Tibial nerve (tissue), 4 donors: ENCODE measurements at regions not wholly inside any gene's neighbourhood (a gene's known extent, or its start where the extent isn't known, plus 50 kb on each side); places are given as distances from the start of the nearest gene placed in this dataset.
"Not testable (repeated sequence)": the region's sequence is repeated elsewhere in the genome, so short reads cannot be mapped to it uniquely, and the experiment has no call there.

ENCODE experiments used
- DNase-seq, 2 donors: peaks; one replicate each; pipeline ENCODE4 v3.0.0-alpha.2; 2019; ENCODE audit warnings: low spot score in 2 of 2
- H3K27ac ChIP-seq, 4 donors: fragments of 200-600 bp; sonication (generic) in 3 of 4; one replicate each; pipeline ENCODE4 v1.5.1; 2017 to 2019; ENCODE audit warnings: mild to moderate bottlenecking in 1 of 4
- H3K27me3 ChIP-seq, 2 donors: fragments of 200-600 bp; sonication (generic) in 1 of 2; one replicate each; pipeline versions ENCODE4 v1.5.1 to v1.6.0; 2017 to 2019
- H3K36me3 ChIP-seq, 3 donors: fragments of 200-600 bp; sonication (generic); one replicate each; pipeline ENCODE4 v1.5.1; 2018 to 2019
- H3K4me1 ChIP-seq, 4 donors: fragments of 200-600 bp; sonication (generic) in 3 of 4; one replicate each; pipeline ENCODE4 v1.5.1; 2017 to 2019
- H3K4me3 ChIP-seq, 4 donors: fragments of 200-600 bp; sonication (generic) in 3 of 4; one replicate each; pipeline ENCODE4 v1.5.1; 2017 to 2019; ENCODE audit warnings: mild to moderate bottlenecking in 1 of 4, moderate library complexity in 1 of 4
- H3K9me3 ChIP-seq, 4 donors: fragments of 200-600 bp; sonication (generic) in 3 of 4; one replicate each; pipeline ENCODE4 v1.5.1; 2017 to 2019
- EP300 ChIP-seq, 2 donors: sonication (generic); formaldehyde crosslinking; IDR thresholded peaks; one replicate each; pipeline ENCODE4 v1.6.1; 2017; ENCODE audit warnings: antibody characterized with exemption in 2 of 2, mild to moderate bottlenecking in 1 of 2
- POLR2A ChIP-seq, 2 donors: fragments of 450-650 bp; IDR thresholded peaks; one replicate each; pipeline ENCODE4 v1.6.1; 2017; ENCODE audit warnings: antibody characterized with exemption in 2 of 2, mild to moderate bottlenecking in 2 of 2, moderate library complexity in 2 of 2
- WGBS, 2 donors: methylation state at CpG; one replicate each; pipeline ENCODE4 v1.1.5; 2018; 5-methylcytosine and 5-hydroxymethylcytosine counted together
- TF ChIP-seq, protein P1 (sequence below), 5 experiments: fragments of 200-600 bp in 3 of 5; fragments of 450-650 bp in 2 of 5; sonication (generic) in 3 of 5; IDR thresholded peaks; one replicate each; pipeline ENCODE4 v1.5.1; 2016 to 2019; ENCODE audit warnings: antibody characterized with exemption in 5 of 5, mild to moderate bottlenecking in 3 of 5, moderate library complexity in 2 of 5

DNA sequence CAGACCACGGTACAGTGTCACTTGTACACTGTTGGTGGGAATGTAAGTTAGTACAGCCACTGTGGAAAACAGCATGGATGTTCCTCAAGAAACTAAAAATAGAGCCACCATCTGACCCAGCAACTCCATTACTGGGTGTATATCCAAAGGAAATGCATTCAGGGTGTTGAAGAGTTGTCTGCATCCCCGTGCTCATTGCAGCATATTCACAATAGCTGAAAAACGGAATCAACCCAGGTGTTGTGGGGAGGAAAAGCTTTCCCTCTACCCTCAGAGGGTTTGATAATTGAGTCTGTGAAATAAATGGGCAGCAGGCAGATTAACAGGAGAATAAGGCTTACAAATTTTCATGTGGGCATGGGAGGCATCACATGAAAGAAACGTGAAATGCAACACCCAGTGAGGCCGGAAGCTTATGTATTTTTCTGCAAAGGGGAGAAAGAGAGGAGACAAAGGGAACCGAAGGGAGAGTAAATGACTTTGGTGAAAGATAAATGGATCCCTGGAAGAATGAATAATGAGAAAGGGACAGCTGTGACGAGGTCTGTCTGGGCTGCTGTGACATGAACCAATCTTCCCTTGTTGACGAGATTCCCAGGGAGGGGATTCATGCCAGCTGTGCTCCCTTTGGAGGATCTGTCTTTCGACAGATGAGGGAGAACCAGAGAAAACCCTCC, 106.2 kb downstream of the KCNJ12 start:
- H3K27ac ChIP-seq = no peak overlapping the region
- H3K4me3 ChIP-seq = no peak overlapping the region
- DNase-seq = no peak
- peaks cover 0 to 3% of the 10 kb centered on the region in 2 donors for H3K27me3 ChIP-seq
- TF ChIP-seq EP300 (IDR thresholded peaks at IDR 0.05) (no peak), POLR2A (IDR thresholded peaks at IDR 0.05) (no peak)
- TF ChIP-seq, protein P1, sequence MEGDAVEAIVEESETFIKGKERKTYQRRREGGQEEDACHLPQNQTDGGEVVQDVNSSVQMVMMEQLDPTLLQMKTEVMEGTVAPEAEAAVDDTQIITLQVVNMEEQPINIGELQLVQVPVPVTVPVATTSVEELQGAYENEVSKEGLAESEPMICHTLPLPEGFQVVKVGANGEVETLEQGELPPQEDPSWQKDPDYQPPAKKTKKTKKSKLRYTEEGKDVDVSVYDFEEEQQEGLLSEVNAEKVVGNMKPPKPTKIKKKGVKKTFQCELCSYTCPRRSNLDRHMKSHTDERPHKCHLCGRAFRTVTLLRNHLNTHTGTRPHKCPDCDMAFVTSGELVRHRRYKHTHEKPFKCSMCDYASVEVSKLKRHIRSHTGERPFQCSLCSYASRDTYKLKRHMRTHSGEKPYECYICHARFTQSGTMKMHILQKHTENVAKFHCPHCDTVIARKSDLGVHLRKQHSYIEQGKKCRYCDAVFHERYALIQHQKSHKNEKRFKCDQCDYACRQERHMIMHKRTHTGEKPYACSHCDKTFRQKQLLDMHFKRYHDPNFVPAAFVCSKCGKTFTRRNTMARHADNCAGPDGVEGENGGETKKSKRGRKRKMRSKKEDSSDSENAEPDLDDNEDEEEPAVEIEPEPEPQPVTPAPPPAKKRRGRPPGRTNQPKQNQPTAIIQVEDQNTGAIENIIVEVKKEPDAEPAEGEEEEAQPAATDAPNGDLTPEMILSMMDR (IDR thresholded peaks at IDR 0.05) = no peak
- WGBS, 2 donors = 50 to 54% methylated on average over 9 of the region's 9 CpGs
- peaks cover 0 to 15% (median 0%) of the 10 kb centered on the region in 4 donors for H3K9me3 ChIP-seq
- no peaks in the 10 kb centered on the region for H3K36me3 ChIP-seq
- no peaks in the 10 kb centered on the region for H3K4me1 ChIP-seq

DNA sequence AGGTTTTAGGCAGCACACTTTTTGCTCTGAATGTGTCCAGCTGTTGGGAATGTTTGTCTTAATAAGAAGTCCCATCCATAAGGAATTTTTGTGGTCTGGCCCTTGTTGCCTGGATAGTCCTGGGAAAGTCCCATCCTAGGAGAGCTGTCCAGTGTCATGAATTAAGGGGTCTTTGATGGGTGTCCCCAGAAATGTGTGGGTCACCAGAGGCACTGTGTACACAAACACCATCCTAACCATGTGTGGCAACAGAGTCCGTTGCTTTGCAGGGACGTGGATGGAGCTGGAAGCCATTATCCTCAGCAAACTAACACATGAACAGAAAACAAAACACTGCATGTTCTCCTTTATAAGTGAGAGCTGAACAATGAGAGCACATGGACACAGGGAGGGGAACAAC, 111.9 kb downstream of the KCNJ12 start:
- H3K9me3 ChIP-seq, DNase-seq, H3K4me1 ChIP-seq, H3K4me3 ChIP-seq, H3K36me3 ChIP-seq, H3K27me3 ChIP-seq, H3K27ac ChIP-seq: not testable (repeated sequence)
- WGBS, 2 donors = 55 to 75% methylated on average over 2 of the region's 2 CpGs

DNA sequence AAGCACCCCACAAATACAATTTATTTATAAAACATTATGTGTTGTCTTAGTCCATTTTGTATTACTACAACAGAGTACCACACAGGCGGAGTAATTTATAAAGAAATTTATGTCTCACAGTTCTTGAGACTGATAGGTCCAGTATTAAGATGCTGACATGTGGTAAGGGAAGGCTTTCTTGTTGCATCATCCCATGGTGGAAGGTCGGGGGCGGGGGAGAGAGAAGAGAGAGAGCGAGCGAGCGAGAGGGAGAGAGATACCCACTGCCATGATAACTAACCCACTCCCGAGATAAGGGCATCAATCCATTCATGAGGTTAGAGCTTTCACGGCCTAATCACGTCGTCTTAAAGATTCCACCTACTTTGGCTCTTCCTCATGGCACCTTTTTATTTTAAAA, 117.8 kb downstream of the KCNJ12 start:
- no peaks in the 10 kb centered on the region for H3K36me3 ChIP-seq
- H3K27me3 ChIP-seq = no peaks in the 10 kb centered on the region
- 92% methylated on average over 10 of the region's 10 CpGs for WGBS, 2 donors
- H3K27ac ChIP-seq = no peak overlapping the region
- no peaks in the 10 kb centered on the region for H3K9me3 ChIP-seq
- no peak overlapping the region for H3K4me3 ChIP-seq
- no peak for DNase-seq
- no peak for TF ChIP-seq EP300 (IDR thresholded peaks at IDR 0.05)
- no peak for TF ChIP-seq POLR2A (IDR thresholded peaks at IDR 0.05)
- TF ChIP-seq, protein P1 (IDR thresholded peaks at IDR 0.05) = no peak
- H3K4me1 ChIP-seq = no peaks in the 10 kb centered on the region

DNA sequence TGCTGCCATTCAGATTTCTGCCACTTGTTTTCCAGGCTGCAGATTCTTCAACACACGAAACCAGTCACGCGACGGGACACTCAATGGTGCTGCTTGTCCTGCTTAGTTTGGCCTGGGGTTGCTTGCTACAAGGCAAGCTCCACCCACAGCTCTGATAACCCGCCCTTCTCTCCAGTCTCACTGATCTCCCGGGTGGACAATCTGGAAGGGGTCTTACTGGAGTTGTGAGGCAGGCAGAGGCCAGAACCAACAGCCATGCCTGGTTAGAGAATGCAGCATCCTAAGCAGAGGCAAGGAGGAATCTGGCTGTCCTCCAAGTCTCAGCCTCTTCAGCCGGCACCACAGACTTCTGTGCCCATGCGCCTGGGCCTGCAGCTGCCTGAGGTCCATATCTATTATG, 119.1 kb downstream of the KCNJ12 start:
- Histone ChIP-seq H3K36me3 (no peaks in the 10 kb centered on the region), H3K4me1 (no peaks in the 10 kb centered on the region), H3K27ac (no peak overlapping the region), H3K4me3 (no peak overlapping the region), H3K27me3 (no peaks in the 10 kb centered on the region), H3K9me3 (no peaks in the 10 kb centered on the region)
- TF ChIP-seq, protein P1 (IDR thresholded peaks at IDR 0.05) = no peak
- TF ChIP-seq EP300 (IDR thresholded peaks at IDR 0.05) = no peak
- TF ChIP-seq POLR2A (IDR thresholded peaks at IDR 0.05) = no peak
- DNase-seq = no peak
- 39 to 49% methylated on average over 8 of the region's 8 CpGs for WGBS, 2 donors

DNA sequence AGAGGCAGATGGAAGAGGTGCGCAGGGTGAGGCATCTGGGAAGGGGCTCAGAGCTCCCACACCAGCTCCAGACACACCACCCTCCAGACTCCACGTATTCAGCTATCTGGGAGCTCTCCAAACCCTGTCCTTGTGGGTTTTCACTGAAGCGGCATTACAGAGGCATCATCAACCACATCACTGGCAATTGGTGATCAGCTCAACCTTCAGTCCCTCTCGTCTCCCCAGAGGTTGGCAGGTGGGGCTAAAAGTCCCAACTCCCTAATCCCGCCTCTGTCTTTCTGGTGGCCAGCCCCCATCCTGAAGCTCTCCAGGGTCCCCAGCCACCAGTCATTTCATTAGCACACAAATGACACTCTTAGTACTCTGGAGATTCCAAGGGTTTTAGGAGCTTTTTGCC, 123.9 kb downstream of the KCNJ12 start:
- no peaks in the 10 kb centered on the region for H3K27me3 ChIP-seq
- WGBS, 2 donors = 48 to 68% methylated on average over 5 of the region's 5 CpGs

DNA sequence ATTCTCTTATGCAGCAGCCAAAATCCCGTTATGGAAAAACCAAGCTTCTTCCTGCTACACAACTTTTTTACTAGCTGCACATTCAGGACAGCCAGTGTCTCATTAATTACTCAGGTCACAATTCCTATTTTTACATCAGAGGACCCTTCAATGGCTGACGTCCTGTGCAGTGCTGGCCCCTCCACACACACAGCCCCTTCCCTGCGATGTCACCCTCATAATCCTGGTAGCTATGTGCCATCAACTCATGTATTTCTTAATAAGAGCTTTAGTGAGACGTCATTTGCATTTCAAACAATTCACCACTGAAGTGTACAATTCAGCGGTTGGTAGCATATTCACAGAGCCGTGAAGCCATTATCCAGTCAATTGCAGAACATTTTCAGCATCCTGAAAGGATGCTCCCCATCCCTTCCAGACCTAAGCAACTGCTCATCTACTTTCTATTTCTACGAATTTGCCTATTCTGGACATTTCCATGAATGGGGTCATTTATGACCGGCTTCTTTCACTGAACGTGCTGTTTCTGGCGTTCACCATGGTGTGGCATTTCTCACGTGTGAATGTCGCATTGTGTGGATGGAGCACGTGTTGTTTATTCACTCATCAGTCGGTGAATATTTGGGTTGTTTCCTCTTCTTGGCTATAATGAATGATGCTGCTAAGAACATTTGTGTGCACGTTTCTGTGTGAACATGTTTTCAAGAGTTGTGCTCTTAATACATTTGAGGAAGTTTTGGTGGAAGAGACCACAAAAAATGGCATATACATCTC, 126.0 kb downstream of the KCNJ12 start:
- not testable (repeated sequence) for H3K27me3 ChIP-seq, H3K4me1 ChIP-seq, H3K27ac ChIP-seq, H3K9me3 ChIP-seq, DNase-seq, H3K4me3 ChIP-seq, H3K36me3 ChIP-seq
- 59 to 63% methylated on average over 15 of the region's 15 CpGs for WGBS, 2 donors

More for the DNA sequence above, 123.9 kb downstream of the KCNJ12 start:
- Histone ChIP-seq H3K4me1 (no peaks in the 10 kb centered on the region), H3K4me3 (no peak overlapping the region), H3K9me3 (no peaks in the 10 kb centered on the region), H3K27ac (no peak overlapping the region), H3K36me3 (no peaks in the 10 kb centered on the region)
- DNase-seq = no peak
- TF ChIP-seq EP300 (IDR thresholded peaks at IDR 0.05) (no peak), POLR2A (IDR thresholded peaks at IDR 0.05) (no peak)
- TF ChIP-seq, protein P1 (IDR thresholded peaks at IDR 0.05) = no peak
